ENCODE measurements at regions not wholly inside any gene's neighbourhood (a gene's known extent, or its start where the extent isn't known, plus 50 kb on each side); places are given as distances from the start of the nearest gene placed in this dataset.

- H3K4me1 Mint-ChIP-seq (ENCODE audit: unreplicated experiment), result peaks cover 3% of the 10 kb centered on the region
- no peaks in the 10 kb centered on the region for H3K9me3 Mint-ChIP-seq (ENCODE audit: unreplicated experiment)
- no peak for DNase-seq (ENCODE audit: low spot score)
- no peaks in the 10 kb centered on the region for H3K36me3 Mint-ChIP-seq (ENCODE audit: low read depth, unreplicated experiment)
- H3K4me3 Mint-ChIP-seq (ENCODE audit: unreplicated experiment), result no peak overlapping the region
- peaks cover 5% of the 10 kb centered on the region for H3K27me3 Mint-ChIP-seq (ENCODE audit: unreplicated experiment)
- no peak overlapping the region for H3K27ac Mint-ChIP-seq (ENCODE audit: unreplicated experiment)
- TF ChIP-seq, protein P1, sequence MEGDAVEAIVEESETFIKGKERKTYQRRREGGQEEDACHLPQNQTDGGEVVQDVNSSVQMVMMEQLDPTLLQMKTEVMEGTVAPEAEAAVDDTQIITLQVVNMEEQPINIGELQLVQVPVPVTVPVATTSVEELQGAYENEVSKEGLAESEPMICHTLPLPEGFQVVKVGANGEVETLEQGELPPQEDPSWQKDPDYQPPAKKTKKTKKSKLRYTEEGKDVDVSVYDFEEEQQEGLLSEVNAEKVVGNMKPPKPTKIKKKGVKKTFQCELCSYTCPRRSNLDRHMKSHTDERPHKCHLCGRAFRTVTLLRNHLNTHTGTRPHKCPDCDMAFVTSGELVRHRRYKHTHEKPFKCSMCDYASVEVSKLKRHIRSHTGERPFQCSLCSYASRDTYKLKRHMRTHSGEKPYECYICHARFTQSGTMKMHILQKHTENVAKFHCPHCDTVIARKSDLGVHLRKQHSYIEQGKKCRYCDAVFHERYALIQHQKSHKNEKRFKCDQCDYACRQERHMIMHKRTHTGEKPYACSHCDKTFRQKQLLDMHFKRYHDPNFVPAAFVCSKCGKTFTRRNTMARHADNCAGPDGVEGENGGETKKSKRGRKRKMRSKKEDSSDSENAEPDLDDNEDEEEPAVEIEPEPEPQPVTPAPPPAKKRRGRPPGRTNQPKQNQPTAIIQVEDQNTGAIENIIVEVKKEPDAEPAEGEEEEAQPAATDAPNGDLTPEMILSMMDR (IDR thresholded peaks at IDR 0.05; ENCODE audit: unreplicated experiment), result no peak
Measured at GRCh38 chr10:71141528-71141927, 70.8 kb upstream of the UNC5B start.

DNA sequence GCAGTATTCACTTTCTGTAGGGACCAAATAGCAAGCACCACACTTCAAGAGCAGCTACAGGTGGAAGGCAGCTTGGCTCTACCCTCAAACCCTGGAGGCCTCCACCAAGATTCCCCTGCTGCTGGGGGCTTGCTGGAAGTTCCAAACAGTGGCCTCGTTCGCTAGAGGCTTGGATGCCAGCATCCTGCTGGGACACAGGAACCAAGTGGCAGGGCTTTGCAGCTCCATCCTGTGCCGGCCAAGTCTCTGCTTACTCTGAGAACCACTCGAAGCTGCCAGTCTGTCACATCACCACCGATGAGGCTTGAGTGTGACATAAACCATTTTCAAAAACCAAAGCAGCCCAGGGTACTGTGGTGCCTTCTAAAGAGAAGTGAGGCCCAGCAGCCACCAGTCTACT is 69.2 kb upstream of the UNC5B start:
- peaks cover 7% of the 10 kb centered on the region for H3K27me3 Mint-ChIP-seq (ENCODE audit: unreplicated experiment)
- no peak for DNase-seq (ENCODE audit: low spot score)
- TF ChIP-seq, protein P1 (IDR thresholded peaks at IDR 0.05; ENCODE audit: unreplicated experiment), result no peak
- H3K27ac Mint-ChIP-seq (ENCODE audit: unreplicated experiment), result no peak overlapping the region
- no peaks in the 10 kb centered on the region for H3K4me1 Mint-ChIP-seq (ENCODE audit: unreplicated experiment)
- no peaks in the 10 kb centered on the region for H3K9me3 Mint-ChIP-seq (ENCODE audit: unreplicated experiment)
- no peak overlapping the region for H3K4me3 Mint-ChIP-seq (ENCODE audit: unreplicated experiment)
- no peaks in the 10 kb centered on the region for H3K36me3 Mint-ChIP-seq (ENCODE audit: low read depth, unreplicated experiment)

DNA sequence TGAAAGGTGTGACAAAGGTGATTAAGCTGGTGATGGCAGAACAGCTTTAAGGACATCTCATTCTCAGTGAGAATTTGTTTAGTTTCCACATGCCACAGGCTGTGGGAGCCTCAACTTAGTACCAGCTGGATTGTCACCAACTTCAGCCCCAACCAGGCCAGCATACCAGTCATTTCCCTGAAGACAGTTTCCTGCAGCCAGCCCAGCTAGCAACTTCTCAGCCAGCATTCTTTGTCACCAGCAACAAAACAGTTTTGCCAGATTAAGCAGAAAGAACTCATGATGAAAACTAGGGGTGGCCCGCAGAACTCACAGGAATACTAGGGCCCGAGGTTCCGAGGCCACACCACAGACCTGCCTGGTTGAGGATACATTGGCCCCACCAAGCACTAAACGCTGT is 68.8 kb upstream of the UNC5B start:
- no peak for DNase-seq (ENCODE audit: low spot score)
- Mint-ChIP-seq H3K36me3 (ENCODE audit: low read depth, unreplicated experiment) (no peaks in the 10 kb centered on the region), H3K4me1 (ENCODE audit: unreplicated experiment) (no peaks in the 10 kb centered on the region), H3K4me3 (ENCODE audit: unreplicated experiment) (no peak overlapping the region), H3K27me3 (ENCODE audit: unreplicated experiment) (peaks cover 6% of the 10 kb centered on the region), H3K9me3 (ENCODE audit: unreplicated experiment) (no peaks in the 10 kb centered on the region), H3K27ac (ENCODE audit: unreplicated experiment) (no peak overlapping the region)
- TF ChIP-seq, protein P1 (IDR thresholded peaks at IDR 0.05; ENCODE audit: unreplicated experiment), result no peak

DNA sequence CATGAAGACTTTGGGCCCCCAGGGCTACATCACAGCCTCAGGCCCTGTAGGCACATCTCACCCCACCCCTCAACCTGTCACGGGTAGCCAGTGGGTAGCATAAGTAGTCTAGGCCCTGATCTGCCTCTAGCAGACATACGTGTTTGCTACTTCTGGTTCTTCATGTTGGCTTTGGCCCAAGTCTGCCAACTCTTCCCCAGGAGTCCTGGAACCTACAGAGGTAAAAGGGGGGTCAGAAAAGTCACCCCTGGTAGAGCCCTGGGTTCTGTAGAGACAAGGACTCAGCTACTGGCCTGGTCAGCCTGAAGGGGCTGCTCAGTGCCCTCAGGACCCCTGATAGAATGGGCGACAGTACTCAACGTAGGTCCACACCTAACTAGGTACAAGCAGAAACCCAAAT is 67.5 kb upstream of the UNC5B start:
- H3K36me3 Mint-ChIP-seq (ENCODE audit: low read depth, unreplicated experiment), result no peaks in the 10 kb centered on the region
- TF ChIP-seq, protein P1 (IDR thresholded peaks at IDR 0.05; ENCODE audit: unreplicated experiment), result no peak
- H3K4me1 Mint-ChIP-seq (ENCODE audit: unreplicated experiment), result no peaks in the 10 kb centered on the region
- no peak for DNase-seq (ENCODE audit: low spot score)
- H3K4me3 Mint-ChIP-seq (ENCODE audit: unreplicated experiment), result no peak overlapping the region
- H3K27ac Mint-ChIP-seq (ENCODE audit: unreplicated experiment), result no peak overlapping the region
- peaks cover 2% of the 10 kb centered on the region for H3K27me3 Mint-ChIP-seq (ENCODE audit: unreplicated experiment)
- no peaks in the 10 kb centered on the region for H3K9me3 Mint-ChIP-seq (ENCODE audit: unreplicated experiment)

DNA sequence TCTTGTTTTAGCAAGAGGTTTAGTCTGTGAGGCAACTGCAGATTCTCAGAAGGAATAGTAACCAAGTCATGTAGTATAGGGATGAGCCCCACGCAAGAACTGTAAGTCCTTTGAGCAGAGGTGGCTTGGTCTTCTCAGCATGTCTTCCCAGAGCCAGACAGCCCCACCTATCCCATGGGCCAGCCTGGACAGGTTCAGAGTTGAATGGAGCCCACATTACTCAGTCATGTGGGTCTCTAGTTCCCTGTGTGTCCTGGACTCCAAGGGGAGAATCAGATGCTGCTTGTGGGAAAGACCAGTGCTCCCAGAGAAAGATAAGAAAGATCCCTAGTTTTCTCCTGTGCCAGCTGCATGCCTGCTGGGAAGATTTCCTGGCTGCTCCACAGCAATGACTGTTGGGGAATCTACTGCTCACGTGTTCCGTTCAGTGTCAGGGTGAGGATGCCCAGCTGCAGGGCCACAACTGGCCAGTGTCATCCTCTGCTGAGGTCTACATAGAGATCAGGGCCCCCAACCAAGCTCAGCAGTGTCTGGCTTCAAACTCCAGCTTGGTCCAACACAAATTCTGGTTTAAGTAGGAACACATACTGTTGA is 66.9 kb upstream of the UNC5B start:
- H3K27ac Mint-ChIP-seq (ENCODE audit: unreplicated experiment), result no peak overlapping the region
- no peaks in the 10 kb centered on the region for H3K9me3 Mint-ChIP-seq (ENCODE audit: unreplicated experiment)
- peaks cover 2% of the 10 kb centered on the region for H3K27me3 Mint-ChIP-seq (ENCODE audit: unreplicated experiment)
- no peak overlapping the region for H3K4me3 Mint-ChIP-seq (ENCODE audit: unreplicated experiment)
- TF ChIP-seq, protein P1 (IDR thresholded peaks at IDR 0.05; ENCODE audit: unreplicated experiment), result no peak
- H3K4me1 Mint-ChIP-seq (ENCODE audit: unreplicated experiment), result no peaks in the 10 kb centered on the region
- no peaks in the 10 kb centered on the region for H3K36me3 Mint-ChIP-seq (ENCODE audit: low read depth, unreplicated experiment)
- DNase-seq (ENCODE audit: low spot score), result no peak
